Stomach (tissue), 8 donors: ENCODE measurements at regions not wholly inside any gene's neighbourhood (a gene's known extent, or its start where the extent isn't known, plus 50 kb on each side); places are given as distances from the start of the nearest gene placed in this dataset.

ENCODE experiments used
- DNase-seq, 2 donors: peaks; one replicate each; pipeline versions ENCODE4 v3.0.0 to v3.0.0-alpha.2; 2013 to 2019
- H3K27ac ChIP-seq, 5 donors: fragments of 200-600 bp in 4 of 5; sonication (generic) in 4 of 5; one replicate each; pipeline ENCODE4 v1.5.1; 2013 to 2019; ENCODE audit warnings: mild to moderate bottlenecking in 1 of 5, moderate library complexity in 1 of 5
- H3K27me3 ChIP-seq, 3 donors: fragments of 200-600 bp; sonication (generic); one replicate each; pipeline ENCODE4 v1.5.1; 2017 to 2019; ENCODE audit warnings: mixed run types in 1 of 3
- H3K36me3 ChIP-seq, 4 donors: fragments of 200-600 bp; sonication (generic); 1 replicate in 3 of 4; 2 replicates in 1 of 4; pipeline ENCODE4 v1.5.1; 2016 to 2019
- H3K4me1 ChIP-seq, 4 donors: fragments of 200-600 bp; sonication (generic); one replicate each; pipeline ENCODE4 v1.5.1; 2016 to 2019
- H3K4me3 ChIP-seq, 4 donors: fragments of 200-600 bp; sonication (generic) in 3 of 4; one replicate each; pipeline ENCODE4 v1.5.1; 2016 to 2019; ENCODE audit warnings: mild to moderate bottlenecking in 1 of 4
- H3K9me3 ChIP-seq, 4 donors: fragments of 200-600 bp; sonication (generic); one replicate each; pipeline ENCODE4 v1.5.1; 2016 to 2019
- CTCF ChIP-seq, 7 experiments: fragments of 450-650 bp in 4 of 7; fragments of 200-600 bp in 3 of 7; sonication (generic) in 3 of 7; IDR thresholded peaks; one replicate each; pipeline ENCODE4 v1.5.1; 2016 to 2019; ENCODE audit warnings: antibody characterized with exemption in 7 of 7, control low read depth in 2 of 7, mild to moderate bottlenecking in 1 of 7
- EP300 ChIP-seq: sonication (generic); formaldehyde crosslinking; IDR thresholded peaks from one replicate; pipeline ENCODE4 v1.6.1; 2017; ENCODE audit warnings: antibody characterized with exemption
- POLR2A ChIP-seq, 4 donors: fragments of 450-650 bp; IDR thresholded peaks; one replicate each; pipeline ENCODE4 v1.6.1; 2016; ENCODE audit warnings: antibody characterized with exemption in 4 of 4, control low read depth in 2 of 4, mild to moderate bottlenecking in 1 of 4, moderate library complexity in 1 of 4
- POLR2AphosphoS5 ChIP-seq, 3 donors: sonication (generic); formaldehyde crosslinking; IDR thresholded peaks; one replicate each; pipeline ENCODE4 v1.6.1; 2016; ENCODE audit warnings: antibody characterized with exemption in 3 of 3
- WGBS, 5 donors: extraction: QIAGEN DNeasy Blood & Tissue Kit in 3 of 5; methylation state at CpG; one replicate each; pipeline versions ENCODE4 v1.1.5 to v1.1.7; 2013 to 2018; 5-methylcytosine and 5-hydroxymethylcytosine counted together
- intact Hi-C: fragments of 100-400 bp; cut with DNase I; formaldehyde crosslinking; loops from one replicate; pipeline ENCODE4 v1.15.1; 2023; ENCODE audit warnings: low total_unique reads
- donor health status: healthy with polysubstance abuse.
- donor health status: Bipolar disorder and iron deficiency.
- donor health status: healthy.

- Histone ChIP-seq H3K27me3 (no peaks in the 10 kb centered on the region), H3K4me3 (no peak overlapping the region), H3K36me3 (no peaks in the 10 kb centered on the region), H3K4me1 (no peaks in the 10 kb centered on the region), H3K27ac (no peak overlapping the region), H3K9me3 (peaks cover 0 to 19% (median 13%) of the 10 kb centered on the region in 4 donors)
- no peak for TF ChIP-seq POLR2A (IDR thresholded peaks at IDR 0.05)
- no peak for TF ChIP-seq CTCF (IDR thresholded peaks at IDR 0.05)
- no peak for TF ChIP-seq POLR2AphosphoS5 (IDR thresholded peaks at IDR 0.05)
- TF ChIP-seq EP300 = no peak
- intact Hi-C loops = no loop called here
- no peak for DNase-seq
- 48 to 71% (median 49%) methylated on average over 1 of the region's 1 CpG for WGBS, 5 donors
These were observed 173.6 kb upstream of the MGAT4C start for GRCh38 chr12:86429824-86430223.

GRCh38 chr12:86421333-86421732 is 165.1 kb upstream of the MGAT4C start:
- no peak for TF ChIP-seq POLR2A (IDR thresholded peaks at IDR 0.05)
- TF ChIP-seq POLR2AphosphoS5 (IDR thresholded peaks at IDR 0.05) = no peak
- TF ChIP-seq EP300 = no peak
- TF ChIP-seq CTCF (IDR thresholded peaks at IDR 0.05) = no peak
- WGBS, 5 donors = 88 to 94% (median 92%) methylated on average over 8 of the region's 8 CpGs
- no peak overlapping the region for H3K27ac ChIP-seq
- no peaks in the 10 kb centered on the region for H3K27me3 ChIP-seq
- H3K4me3 ChIP-seq = no peak overlapping the region
- no peaks in the 10 kb centered on the region for H3K4me1 ChIP-seq
- no peaks in the 10 kb centered on the region for H3K9me3 ChIP-seq
- no peak for DNase-seq
- intact Hi-C loops = no loop called here
- H3K36me3 ChIP-seq = no peaks in the 10 kb centered on the region

GRCh38 chr12:86414201-86414600 is 158.0 kb upstream of the MGAT4C start:
- Histone ChIP-seq H3K36me3 (no peaks in the 10 kb centered on the region), H3K4me3 (no peak overlapping the region), H3K27ac (no peak overlapping the region), H3K27me3 (no peaks in the 10 kb centered on the region), H3K4me1 (no peaks in the 10 kb centered on the region), H3K9me3 (peaks cover 0 to 34% (median 20%) of the 10 kb centered on the region in 4 donors)
- 83 to 90% (median 89%) methylated on average over 3 of the region's 3 CpGs for WGBS, 5 donors
- intact Hi-C loops = no loop called here
- no peak for DNase-seq
- TF ChIP-seq EP300 = no peak
- no peak for TF ChIP-seq POLR2A (IDR thresholded peaks at IDR 0.05)
- no peak for TF ChIP-seq CTCF (IDR thresholded peaks at IDR 0.05)
- TF ChIP-seq POLR2AphosphoS5 (IDR thresholded peaks at IDR 0.05) = no peak

GRCh38 chr12:86411710-86412109 is 155.5 kb upstream of the MGAT4C start:
- Histone ChIP-seq H3K9me3 (peaks cover 0 to 34% (median 23%) of the 10 kb centered on the region in 4 donors), H3K4me3 (no peak overlapping the region), H3K36me3 (no peaks in the 10 kb centered on the region), H3K27me3 (no peaks in the 10 kb centered on the region), H3K4me1 (no peaks in the 10 kb centered on the region), H3K27ac (no peak overlapping the region)
- intact Hi-C loops = no loop called here
- no peak for DNase-seq
- WGBS, 5 donors = 40 to 58% (median 50%) methylated on average over 3 of the region's 3 CpGs
- TF ChIP-seq POLR2A (IDR thresholded peaks at IDR 0.05) (no peak), EP300 (no peak)

- Histone ChIP-seq H3K4me1 (no peaks in the 10 kb centered on the region), H3K27ac (no peak overlapping the region), H3K4me3 (no peak overlapping the region), H3K9me3 (peaks cover 0 to 30% (median 22%) of the 10 kb centered on the region in 4 donors), H3K27me3 (no peaks in the 10 kb centered on the region), H3K36me3 (no peaks in the 10 kb centered on the region)
- intact Hi-C loops = no loop called here
- WGBS, 5 donors = 72 to 84% (median 80%) methylated on average over 5 of the region's 5 CpGs
- DNase-seq = peak in 1 of 2 donors; percentile 2
- TF ChIP-seq POLR2A (IDR thresholded peaks at IDR 0.05) (no peak), POLR2AphosphoS5 (IDR thresholded peaks at IDR 0.05) (no peak), CTCF (IDR thresholded peaks at IDR 0.05) (no peak), EP300 (no peak)
These were observed 151.5 kb upstream of the MGAT4C start for GRCh38 chr12:86407620-86408208.
